ENCODE measurements at regions not wholly inside any gene's neighbourhood (a gene's known extent, or its start where the extent isn't known, plus 50 kb on each side); places are given as distances from the start of the nearest gene placed in this dataset.

- WGBS, 2 donors = 66 to 78% methylated on average over 6 of the region's 6 CpGs
- intact Hi-C loops (cut with DNase I) = no loop called here
- TF ChIP-seq POLR2A (IDR thresholded peaks at IDR 0.05) = no peak
- TF ChIP-seq, protein P1, sequence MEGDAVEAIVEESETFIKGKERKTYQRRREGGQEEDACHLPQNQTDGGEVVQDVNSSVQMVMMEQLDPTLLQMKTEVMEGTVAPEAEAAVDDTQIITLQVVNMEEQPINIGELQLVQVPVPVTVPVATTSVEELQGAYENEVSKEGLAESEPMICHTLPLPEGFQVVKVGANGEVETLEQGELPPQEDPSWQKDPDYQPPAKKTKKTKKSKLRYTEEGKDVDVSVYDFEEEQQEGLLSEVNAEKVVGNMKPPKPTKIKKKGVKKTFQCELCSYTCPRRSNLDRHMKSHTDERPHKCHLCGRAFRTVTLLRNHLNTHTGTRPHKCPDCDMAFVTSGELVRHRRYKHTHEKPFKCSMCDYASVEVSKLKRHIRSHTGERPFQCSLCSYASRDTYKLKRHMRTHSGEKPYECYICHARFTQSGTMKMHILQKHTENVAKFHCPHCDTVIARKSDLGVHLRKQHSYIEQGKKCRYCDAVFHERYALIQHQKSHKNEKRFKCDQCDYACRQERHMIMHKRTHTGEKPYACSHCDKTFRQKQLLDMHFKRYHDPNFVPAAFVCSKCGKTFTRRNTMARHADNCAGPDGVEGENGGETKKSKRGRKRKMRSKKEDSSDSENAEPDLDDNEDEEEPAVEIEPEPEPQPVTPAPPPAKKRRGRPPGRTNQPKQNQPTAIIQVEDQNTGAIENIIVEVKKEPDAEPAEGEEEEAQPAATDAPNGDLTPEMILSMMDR (IDR thresholded peaks at IDR 0.05) = no peak
- DNase-seq = no peak
- Histone ChIP-seq H3K27me3 (no peaks in the 10 kb centered on the region), H3K36me3 (no peaks in the 10 kb centered on the region), H3K4me3 (replicated peaks in 1 of 3) (no peak overlapping the region), H3K27ac (no peak overlapping the region), H3K9me3 (no peaks in the 10 kb centered on the region), H3K4me1 (no peaks in the 10 kb centered on the region)
These were observed 449.5 kb downstream of the LIG4 start for GRCh38 chr13:107765724-107766401.

- no peaks in the 10 kb centered on the region for H3K27me3 ChIP-seq
- H3K27ac ChIP-seq = no peak overlapping the region
- no peaks in the 10 kb centered on the region for H3K9me3 ChIP-seq
- 94 to 97% methylated on average over 1 of the region's 1 CpG for WGBS, 2 donors
- H3K36me3 ChIP-seq = no peaks in the 10 kb centered on the region
- DNase-seq = no peak
- no peak overlapping the region for H3K4me3 ChIP-seq (replicated peaks in 1 of 3)
- TF ChIP-seq, protein P1 (IDR thresholded peaks at IDR 0.05) = no peak
- intact Hi-C loops (cut with DNase I) = no loop called here
- H3K4me1 ChIP-seq = no peaks in the 10 kb centered on the region
These were observed 451.3 kb downstream of the LIG4 start for GRCh38 chr13:107764046-107764445.

DNA sequence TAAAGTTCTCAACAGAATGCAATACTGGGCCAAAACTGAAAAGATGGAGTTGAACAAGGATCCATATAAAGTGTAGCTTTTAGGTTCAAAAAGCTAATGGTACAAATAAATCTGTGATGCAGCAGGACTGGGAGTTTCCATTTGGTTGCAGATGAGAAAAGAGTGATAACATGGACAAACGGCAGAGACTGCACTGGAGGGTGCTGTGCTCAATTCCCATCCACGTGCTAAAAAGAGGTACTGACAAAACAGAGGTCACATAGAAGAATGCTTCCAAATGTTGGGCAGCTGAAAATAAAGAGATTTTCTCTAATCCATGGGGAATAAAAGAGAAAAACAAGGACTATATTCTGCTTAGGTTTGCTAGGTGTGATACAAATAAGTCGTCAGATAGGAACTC lies 461.6 kb downstream of the LIG4 start:
- whole genome bisulfite sequencing, 2 donors = 47 to 55% methylated on average over 3 of the region's 3 CpGs
- intact Hi-C loops (cut with DNase I) = no loop called here

GRCh38 chr13:107753291-107753690 lies 462.0 kb downstream of the LIG4 start:
- DNase-seq = no peak
- intact Hi-C loops (cut with DNase I) = no loop called here
- Histone ChIP-seq H3K27me3 (no peaks in the 10 kb centered on the region), H3K36me3 (no peaks in the 10 kb centered on the region), H3K4me3 (replicated peaks in 1 of 3) (no peak overlapping the region), H3K9me3 (no peaks in the 10 kb centered on the region), H3K27ac (no peak overlapping the region), H3K4me1 (no peaks in the 10 kb centered on the region)
- no peak for TF ChIP-seq POLR2A (IDR thresholded peaks at IDR 0.05)
- TF ChIP-seq, protein P1 (IDR thresholded peaks at IDR 0.05) = no peak
- 83 to 90% methylated on average over 4 of the region's 4 CpGs for WGBS, 2 donors

More for the DNA sequence above, 461.6 kb downstream of the LIG4 start:
- H3K27me3 ChIP-seq = no peaks in the 10 kb centered on the region
- H3K27ac ChIP-seq = no peak overlapping the region
- H3K36me3 ChIP-seq = no peaks in the 10 kb centered on the region
- no peak for DNase-seq
- H3K9me3 ChIP-seq = no peaks in the 10 kb centered on the region
- H3K4me3 ChIP-seq (replicated peaks in 1 of 3) = no peak overlapping the region
- H3K4me1 ChIP-seq = no peaks in the 10 kb centered on the region
- TF ChIP-seq, protein P1 (IDR thresholded peaks at IDR 0.05) = no peak
- TF ChIP-seq POLR2A (IDR thresholded peaks at IDR 0.05) = no peak

DNA sequence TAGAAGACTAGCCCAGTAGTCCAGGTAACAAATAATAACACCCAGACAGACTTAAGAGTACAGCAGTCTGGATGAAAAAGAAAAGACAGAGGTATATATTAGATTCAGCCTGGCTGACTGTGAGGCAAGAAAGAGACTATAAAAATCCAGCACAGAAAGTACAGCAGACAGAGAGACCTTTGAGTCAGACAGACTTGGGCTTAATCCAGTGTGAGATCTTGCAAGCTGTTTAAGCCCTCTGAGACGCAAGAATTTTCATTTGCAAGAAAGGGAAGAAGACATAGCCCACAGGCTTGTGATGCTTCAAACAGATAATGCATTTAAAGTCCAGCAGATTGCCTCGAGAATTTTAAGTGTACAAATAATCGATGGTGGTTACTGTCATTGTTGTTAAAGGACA lies 471.4 kb downstream of the LIG4 start:
- Histone ChIP-seq H3K4me3 (replicated peaks in 1 of 3) (no peak overlapping the region), H3K4me1 (no peaks in the 10 kb centered on the region), H3K9me3 (no peaks in the 10 kb centered on the region), H3K27me3 (no peaks in the 10 kb centered on the region), H3K27ac (no peak overlapping the region), H3K36me3 (no peaks in the 10 kb centered on the region)
- TF ChIP-seq, protein P1 (IDR thresholded peaks at IDR 0.05) = no peak
- TF ChIP-seq POLR2A (IDR thresholded peaks at IDR 0.05) = no peak
- intact Hi-C loops (cut with DNase I) = no loop called here
- DNase-seq = no peak
- 54 to 64% methylated on average over 3 of the region's 3 CpGs for WGBS, 2 donors

Data from thyroid gland (tissue), 4 donors.